ENCODE measurements at regions not wholly inside any gene's neighbourhood (a gene's known extent, or its start where the extent isn't known, plus 50 kb on each side); places are given as distances from the start of the nearest gene placed in this dataset.

- TF ChIP-seq, protein P1, sequence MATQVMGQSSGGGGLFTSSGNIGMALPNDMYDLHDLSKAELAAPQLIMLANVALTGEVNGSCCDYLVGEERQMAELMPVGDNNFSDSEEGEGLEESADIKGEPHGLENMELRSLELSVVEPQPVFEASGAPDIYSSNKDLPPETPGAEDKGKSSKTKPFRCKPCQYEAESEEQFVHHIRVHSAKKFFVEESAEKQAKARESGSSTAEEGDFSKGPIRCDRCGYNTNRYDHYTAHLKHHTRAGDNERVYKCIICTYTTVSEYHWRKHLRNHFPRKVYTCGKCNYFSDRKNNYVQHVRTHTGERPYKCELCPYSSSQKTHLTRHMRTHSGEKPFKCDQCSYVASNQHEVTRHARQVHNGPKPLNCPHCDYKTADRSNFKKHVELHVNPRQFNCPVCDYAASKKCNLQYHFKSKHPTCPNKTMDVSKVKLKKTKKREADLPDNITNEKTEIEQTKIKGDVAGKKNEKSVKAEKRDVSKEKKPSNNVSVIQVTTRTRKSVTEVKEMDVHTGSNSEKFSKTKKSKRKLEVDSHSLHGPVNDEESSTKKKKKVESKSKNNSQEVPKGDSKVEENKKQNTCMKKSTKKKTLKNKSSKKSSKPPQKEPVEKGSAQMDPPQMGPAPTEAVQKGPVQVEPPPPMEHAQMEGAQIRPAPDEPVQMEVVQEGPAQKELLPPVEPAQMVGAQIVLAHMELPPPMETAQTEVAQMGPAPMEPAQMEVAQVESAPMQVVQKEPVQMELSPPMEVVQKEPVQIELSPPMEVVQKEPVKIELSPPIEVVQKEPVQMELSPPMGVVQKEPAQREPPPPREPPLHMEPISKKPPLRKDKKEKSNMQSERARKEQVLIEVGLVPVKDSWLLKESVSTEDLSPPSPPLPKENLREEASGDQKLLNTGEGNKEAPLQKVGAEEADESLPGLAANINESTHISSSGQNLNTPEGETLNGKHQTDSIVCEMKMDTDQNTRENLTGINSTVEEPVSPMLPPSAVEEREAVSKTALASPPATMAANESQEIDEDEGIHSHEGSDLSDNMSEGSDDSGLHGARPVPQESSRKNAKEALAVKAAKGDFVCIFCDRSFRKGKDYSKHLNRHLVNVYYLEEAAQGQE (IDR thresholded peaks at IDR 0.05) = no peak
- TF ChIP-seq, protein P2, sequence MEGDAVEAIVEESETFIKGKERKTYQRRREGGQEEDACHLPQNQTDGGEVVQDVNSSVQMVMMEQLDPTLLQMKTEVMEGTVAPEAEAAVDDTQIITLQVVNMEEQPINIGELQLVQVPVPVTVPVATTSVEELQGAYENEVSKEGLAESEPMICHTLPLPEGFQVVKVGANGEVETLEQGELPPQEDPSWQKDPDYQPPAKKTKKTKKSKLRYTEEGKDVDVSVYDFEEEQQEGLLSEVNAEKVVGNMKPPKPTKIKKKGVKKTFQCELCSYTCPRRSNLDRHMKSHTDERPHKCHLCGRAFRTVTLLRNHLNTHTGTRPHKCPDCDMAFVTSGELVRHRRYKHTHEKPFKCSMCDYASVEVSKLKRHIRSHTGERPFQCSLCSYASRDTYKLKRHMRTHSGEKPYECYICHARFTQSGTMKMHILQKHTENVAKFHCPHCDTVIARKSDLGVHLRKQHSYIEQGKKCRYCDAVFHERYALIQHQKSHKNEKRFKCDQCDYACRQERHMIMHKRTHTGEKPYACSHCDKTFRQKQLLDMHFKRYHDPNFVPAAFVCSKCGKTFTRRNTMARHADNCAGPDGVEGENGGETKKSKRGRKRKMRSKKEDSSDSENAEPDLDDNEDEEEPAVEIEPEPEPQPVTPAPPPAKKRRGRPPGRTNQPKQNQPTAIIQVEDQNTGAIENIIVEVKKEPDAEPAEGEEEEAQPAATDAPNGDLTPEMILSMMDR (IDR thresholded peaks at IDR 0.05; ENCODE audit: low read depth, low read length, missing input control) = no peak
- TF ChIP-seq TAF1 (conservative IDR thresholded peaks at IDR 0.05) = no peak
Measured at GRCh38 chr12:115737895-115738294, 539.6 kb downstream of the MED13L start.

All from liver (tissue), 3 donors.